ENCODE measurements at regions not wholly inside any gene's neighbourhood (a gene's known extent, or its start where the extent isn't known, plus 50 kb on each side); places are given as distances from the start of the nearest gene placed in this dataset.

- no peak for DNase-seq
- Mint-ChIP-seq H3K27ac (no peak overlapping the region), H3K27me3 (peaks cover 3% of the 10 kb centered on the region), H3K36me3 (no peaks in the 10 kb centered on the region), H3K9me3 (no peaks in the 10 kb centered on the region), H3K4me3 (no peak overlapping the region), H3K4me1 (no peaks in the 10 kb centered on the region)
- CTCF ChIA-PET, result no interaction called here
Observed at GRCh38 chr4:146577111-146577510, 55.4 kb upstream of the SLC10A7 start.

- Mint-ChIP-seq H3K36me3 (no peaks in the 10 kb centered on the region), H3K27ac (no peak overlapping the region), H3K27me3 (peaks cover 6% of the 10 kb centered on the region), H3K4me3 (no peak overlapping the region), H3K4me1 (no peaks in the 10 kb centered on the region), H3K9me3 (no peaks in the 10 kb centered on the region)
- DNase-seq, result no peak
- CTCF ChIA-PET, result interaction anchor here (0.6 kb wide), 1 partner anchor 336 kb away, joined by 3 read pairs; no protein-coding TSS in a partner anchor
Observed at GRCh38 chr4:146582864-146583263, 55.8 kb upstream of the POU4F2 start.

- Mint-ChIP-seq H3K36me3 (no peaks in the 10 kb centered on the region), H3K27me3 (peaks cover 4% of the 10 kb centered on the region), H3K4me1 (no peaks in the 10 kb centered on the region), H3K4me3 (no peak overlapping the region), H3K9me3 (no peaks in the 10 kb centered on the region), H3K27ac (no peak overlapping the region)
- CTCF ChIA-PET, result no interaction called here
- DNase-seq, result no peak
Observed at GRCh38 chr4:146585761-146586333, 52.8 kb upstream of the POU4F2 start.
